Astrocyte of the spinal cord (primary cell): ENCODE measurements at regions not wholly inside any gene's neighbourhood (a gene's known extent, or its start where the extent isn't known, plus 50 kb on each side); places are given as distances from the start of the nearest gene placed in this dataset.
A peak's percentile ranks its signal among the peaks of the same experiment; 100 is the strongest.

Experiments
- DNase-seq: peaks from one replicate; pipeline ENCODE4 v3.0.0; 2011; ENCODE audit warnings: low read depth, low spot score
- H3K4me3 ChIP-seq: 2 replicates; pipeline ENCODE4 v1.5.1; 2011; ENCODE audit warnings: low read depth, mild to moderate bottlenecking, low read length, moderate library complexity
- in situ Hi-C: cut with HindIII; loops from 2 replicates; pipeline ENCODE4 v1.10.0; 2017; ENCODE audit warnings: low sequenced_read_pairs
- TF ChIP-seq, protein P1 (sequence below): IDR thresholded peaks from 2 replicates; pipeline ENCODE4 v1.5.1; 2012; ENCODE audit warnings: low read depth, mild to moderate bottlenecking, low read length, inconsistent platforms

DNA sequence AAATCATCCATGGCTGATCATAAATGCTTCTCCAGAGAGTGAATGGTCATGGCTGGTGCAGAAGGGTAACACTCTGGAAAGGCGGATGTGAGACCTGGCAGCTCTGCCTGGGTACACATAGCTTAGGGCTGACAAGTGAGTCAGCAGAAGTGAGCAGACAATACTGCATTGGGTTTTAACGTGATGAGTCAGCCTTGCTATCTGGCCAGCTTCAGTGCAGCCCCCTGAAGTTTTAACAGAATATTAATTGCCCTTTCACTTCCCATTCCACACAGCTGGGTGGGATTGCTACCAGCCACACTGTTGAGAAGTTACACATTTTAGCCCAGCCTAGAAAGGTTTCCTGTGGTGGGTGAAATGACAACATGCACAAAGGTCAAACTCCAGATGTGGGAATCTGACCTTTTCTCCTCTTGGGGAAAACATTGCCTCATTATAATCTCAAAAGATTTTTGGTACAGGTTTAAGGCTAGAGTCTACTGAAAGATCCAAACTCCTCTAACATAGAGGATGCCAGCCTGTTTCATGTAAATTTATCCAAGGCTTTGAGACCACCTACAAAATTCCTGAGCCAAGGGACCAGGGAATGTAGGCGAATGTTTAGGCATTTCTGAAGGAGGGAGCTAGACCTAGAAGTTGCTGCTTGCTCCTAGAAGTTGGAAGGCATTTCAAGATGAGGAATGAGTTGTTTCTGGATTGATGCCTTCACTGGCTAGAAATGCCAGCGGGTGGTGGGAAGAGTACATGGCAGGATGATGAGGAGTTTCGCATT lies 230.3 kb upstream of the PGRMC2 start:
- in situ Hi-C loops: no loop called here
- TF ChIP-seq, protein P1, sequence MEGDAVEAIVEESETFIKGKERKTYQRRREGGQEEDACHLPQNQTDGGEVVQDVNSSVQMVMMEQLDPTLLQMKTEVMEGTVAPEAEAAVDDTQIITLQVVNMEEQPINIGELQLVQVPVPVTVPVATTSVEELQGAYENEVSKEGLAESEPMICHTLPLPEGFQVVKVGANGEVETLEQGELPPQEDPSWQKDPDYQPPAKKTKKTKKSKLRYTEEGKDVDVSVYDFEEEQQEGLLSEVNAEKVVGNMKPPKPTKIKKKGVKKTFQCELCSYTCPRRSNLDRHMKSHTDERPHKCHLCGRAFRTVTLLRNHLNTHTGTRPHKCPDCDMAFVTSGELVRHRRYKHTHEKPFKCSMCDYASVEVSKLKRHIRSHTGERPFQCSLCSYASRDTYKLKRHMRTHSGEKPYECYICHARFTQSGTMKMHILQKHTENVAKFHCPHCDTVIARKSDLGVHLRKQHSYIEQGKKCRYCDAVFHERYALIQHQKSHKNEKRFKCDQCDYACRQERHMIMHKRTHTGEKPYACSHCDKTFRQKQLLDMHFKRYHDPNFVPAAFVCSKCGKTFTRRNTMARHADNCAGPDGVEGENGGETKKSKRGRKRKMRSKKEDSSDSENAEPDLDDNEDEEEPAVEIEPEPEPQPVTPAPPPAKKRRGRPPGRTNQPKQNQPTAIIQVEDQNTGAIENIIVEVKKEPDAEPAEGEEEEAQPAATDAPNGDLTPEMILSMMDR: no peak
- peak; percentile 98 for DNase-seq
- H3K4me3 ChIP-seq: no peak overlapping the region

DNA sequence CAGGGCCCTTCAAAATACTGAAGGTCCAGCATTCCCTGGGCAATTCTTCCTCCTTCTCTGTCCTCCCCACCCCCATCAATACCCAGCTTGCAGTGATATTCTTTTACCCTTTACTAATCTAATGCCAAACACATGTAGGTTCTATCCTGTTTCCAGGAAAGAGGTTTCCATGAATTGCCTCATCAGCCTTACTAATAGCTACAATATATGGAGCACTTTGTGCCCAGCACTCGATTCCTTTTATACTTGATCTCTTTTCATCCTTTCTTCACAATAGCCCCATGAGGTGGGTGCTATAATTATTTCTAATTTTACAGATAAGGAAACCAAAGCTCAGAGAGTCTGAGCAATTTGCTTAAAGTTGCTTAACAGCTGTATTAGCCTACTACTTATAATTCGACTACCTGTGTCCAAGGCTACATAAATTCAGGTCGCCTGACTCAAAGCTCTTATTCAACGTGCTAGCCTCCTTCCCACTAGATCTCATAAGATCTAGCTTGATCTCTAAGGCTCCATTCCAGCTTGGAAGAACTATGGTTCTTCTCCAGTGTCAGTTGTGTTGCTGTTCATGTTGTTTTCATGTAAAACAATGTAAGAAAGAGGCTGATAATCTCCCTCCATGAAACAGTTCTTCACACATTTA lies 229.6 kb upstream of the PGRMC2 start:
- peak; percentile 44 for DNase-seq
- no peak overlapping the region for H3K4me3 ChIP-seq
- in situ Hi-C loops: no loop called here
- TF ChIP-seq, protein P1: no peak

DNA sequence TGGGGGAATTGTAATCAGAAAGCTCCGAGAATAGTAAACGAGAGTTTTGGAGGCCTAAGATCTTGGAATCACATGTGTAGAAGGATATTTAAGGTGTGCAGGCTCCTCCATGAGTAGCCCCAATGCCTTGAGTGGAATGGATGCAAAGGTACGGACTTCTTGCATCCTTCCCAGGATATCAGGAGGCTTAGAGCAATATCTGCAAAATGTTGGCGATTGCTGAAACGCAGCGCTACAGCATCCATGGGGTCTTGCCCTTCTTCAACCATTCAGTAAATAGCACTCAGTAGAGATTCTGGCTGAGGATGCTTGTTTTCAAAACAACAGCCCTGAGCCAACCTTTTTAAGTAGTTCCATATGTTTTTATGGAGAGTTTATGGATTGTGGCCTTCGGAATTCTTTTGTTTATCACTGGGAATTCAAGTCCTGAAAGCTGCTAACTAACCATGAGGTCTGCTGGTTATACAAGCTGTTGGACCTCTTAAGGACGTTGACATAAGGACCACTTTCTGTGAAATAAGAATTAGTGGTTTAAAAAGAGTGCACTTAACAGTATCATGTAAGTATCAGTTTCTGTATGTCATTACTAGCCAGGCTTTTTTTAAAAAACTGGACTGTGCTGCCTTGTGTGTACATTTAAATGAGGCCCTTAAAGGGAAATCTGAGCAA lies 228.8 kb upstream of the PGRMC2 start:
- H3K4me3 ChIP-seq: no peak overlapping the region
- in situ Hi-C loops: no loop called here
- DNase-seq: peak; percentile 51
- TF ChIP-seq, protein P1: no peak

DNA sequence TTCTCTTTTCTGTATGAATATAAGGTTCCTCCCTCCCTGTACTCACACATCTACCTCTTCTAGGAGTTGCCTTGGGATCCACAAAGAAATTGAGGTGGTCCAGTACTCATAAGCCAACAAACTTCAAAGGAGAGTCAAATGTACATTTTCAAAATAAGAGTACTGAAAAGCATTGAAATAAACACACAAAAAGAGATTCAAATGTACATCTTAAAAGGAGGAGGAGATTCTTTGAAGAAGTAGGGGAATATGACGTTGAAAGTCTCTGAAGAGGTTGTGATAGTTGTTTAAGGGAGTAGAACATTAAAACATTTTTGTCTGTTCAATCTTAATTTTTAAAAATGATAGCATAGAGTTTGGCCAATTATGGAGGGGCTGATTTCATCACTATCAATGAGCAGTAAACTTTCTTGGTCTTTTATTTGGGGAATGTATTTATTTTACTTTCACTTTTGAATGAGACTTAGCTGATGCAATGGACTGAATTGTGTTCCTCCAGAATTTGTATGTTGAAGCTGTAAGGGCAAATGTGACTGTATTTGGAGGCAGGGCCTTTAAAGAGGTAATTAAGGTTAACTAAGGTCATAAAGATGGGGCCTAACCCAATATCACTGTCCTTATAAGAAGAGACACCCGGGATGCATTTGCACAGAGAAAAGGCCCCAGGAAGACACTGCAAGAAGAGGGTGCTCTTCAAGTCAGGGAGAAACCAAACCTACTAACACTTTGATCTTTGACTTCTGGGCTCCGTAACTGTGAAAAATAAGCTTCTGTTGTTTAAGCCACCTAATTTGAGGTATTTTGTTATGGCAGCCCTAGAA lies 226.3 kb upstream of the PGRMC2 start:
- no peak overlapping the region for H3K4me3 ChIP-seq
- TF ChIP-seq, protein P1: no peak
- in situ Hi-C loops: no loop called here
- DNase-seq: peak; percentile 69

DNA sequence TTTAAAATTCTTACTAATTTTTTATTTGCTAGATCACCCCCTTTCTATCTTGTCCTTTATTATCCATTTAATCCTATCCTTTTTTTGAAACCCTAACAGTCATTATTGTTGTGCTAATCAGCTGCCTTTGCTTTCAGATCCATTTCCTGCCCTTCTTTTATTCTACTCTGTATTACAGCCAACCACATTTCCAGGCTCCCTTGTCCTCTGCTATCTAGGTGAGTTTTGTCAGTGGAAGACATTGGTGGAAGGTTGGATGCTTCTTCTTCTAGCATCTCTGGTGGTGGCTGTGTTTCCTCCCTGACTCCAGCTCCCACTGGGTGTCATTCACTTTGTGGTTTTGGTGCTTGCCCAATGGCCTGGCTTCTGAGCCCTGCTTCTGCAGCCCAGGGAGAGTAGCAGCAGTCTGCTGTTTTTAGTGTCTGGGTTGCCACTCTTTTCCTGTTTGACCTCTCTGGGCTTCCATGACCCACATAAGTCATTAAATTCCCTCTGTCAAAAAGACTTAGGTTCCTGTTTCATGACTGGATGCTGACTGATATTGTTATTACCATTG lies 225.2 kb upstream of the PGRMC2 start:
- in situ Hi-C loops: no loop called here

More for the DNA sequence above, 225.2 kb upstream of the PGRMC2 start:
- no peak for DNase-seq
- no peak overlapping the region for H3K4me3 ChIP-seq
- TF ChIP-seq, protein P1: no peak
